SIG-M5 treated with dmso at 0.1 percent for 504 hours (cell line): ENCODE measurements at regions not wholly inside any gene's neighbourhood (a gene's known extent, or its start where the extent isn't known, plus 50 kb on each side); places are given as distances from the start of the nearest gene placed in this dataset.

ENCODE experiments used
- DNase-seq: peaks from one replicate; lab custom pipeline; 2025; ENCODE audit not compliant: unreplicated experiment; lab: John Stamatoyannopoulos, UW

- DNase-seq, result peak; percentile 18
Observed at GRCh38 chr3:194005930-194006501, 129.9 kb upstream of the HES1 start.

- DNase-seq, result no peak
Observed at GRCh38 chr3:194007592-194008337, 128.2 kb upstream of the HES1 start.

GRCh38 chr3:194009019-194009418 is 126.9 kb upstream of the HES1 start:
- no peak for DNase-seq

GRCh38 chr3:194009892-194010533 is 125.9 kb upstream of the HES1 start:
- DNase-seq, result no peak

GRCh38 chr3:194011807-194012206 is 124.1 kb upstream of the HES1 start:
- DNase-seq, result no peak

- DNase-seq, result no peak
Observed at GRCh38 chr3:194013928-194014327, 122.0 kb upstream of the HES1 start.

- no peak for DNase-seq
Observed at GRCh38 chr3:194014756-194015155, 121.2 kb upstream of the HES1 start.

GRCh38 chr3:194019398-194020165 is 116.4 kb upstream of the HES1 start:
- DNase-seq, result no peak

GRCh38 chr3:194022052-194022451 is 113.9 kb upstream of the HES1 start:
- DNase-seq, result no peak

GRCh38 chr3:194022816-194023215 is 113.1 kb upstream of the HES1 start:
- no peak for DNase-seq

- DNase-seq, result no peak
Observed at GRCh38 chr3:194023501-194024280, 112.3 kb upstream of the HES1 start.

GRCh38 chr3:194025119-194025518 is 110.8 kb upstream of the HES1 start:
- no peak for DNase-seq

- DNase-seq, result no peak
Observed at GRCh38 chr3:194025951-194026350, 110.0 kb upstream of the HES1 start.

GRCh38 chr3:194028434-194029004 is 107.4 kb upstream of the HES1 start:
- DNase-seq, result no peak

GRCh38 chr3:194029846-194030245 is 106.1 kb upstream of the HES1 start:
- DNase-seq, result no peak

- DNase-seq, result no peak
Observed at GRCh38 chr3:194030372-194030771, 105.6 kb upstream of the HES1 start.

- no peak for DNase-seq
Observed at GRCh38 chr3:194031349-194031748, 104.6 kb upstream of the HES1 start.

- no peak for DNase-seq
Observed at GRCh38 chr3:194031867-194032635, 103.9 kb upstream of the HES1 start.

- no peak for DNase-seq
Observed at GRCh38 chr3:194032828-194033435, 103.0 kb upstream of the HES1 start.
